Suppressor macrophage treated with lipopolysaccharide for 1 hour (primary cell): ENCODE measurements at regions not wholly inside any gene's neighbourhood (a gene's known extent, or its start where the extent isn't known, plus 50 kb on each side); places are given as distances from the start of the nearest gene placed in this dataset.

Experiments
- DNase-seq, 3 donors: peaks; one replicate each; pipeline ENCODE4 v3.0.0-alpha.2; 2020 to 2022

GRCh38 chr12:88418856-88419497, 161.3 kb downstream of the KITLG start:
- DNase-seq: no peak

- no peak for DNase-seq
Observed at GRCh38 chr12:88419794-88420193, 160.5 kb downstream of the KITLG start.

GRCh38 chr12:88420457-88420856, 159.8 kb downstream of the KITLG start:
- DNase-seq: peak in 2 of 3 donors; percentile 39 to 69

GRCh38 chr12:88424791-88425730, 155.2 kb downstream of the KITLG start:
- no peak for DNase-seq

- DNase-seq: no peak
Observed at GRCh38 chr12:88428350-88428749, 151.9 kb downstream of the KITLG start.

GRCh38 chr12:88431246-88431645, 149.0 kb downstream of the KITLG start:
- DNase-seq: no peak

GRCh38 chr12:88432531-88433490, 147.5 kb downstream of the KITLG start:
- DNase-seq: peak; percentile 37 to 65 (median 38)

- peak; percentile 77 to 87 (median 82) for DNase-seq
Observed at GRCh38 chr12:88433997-88434703, 146.1 kb downstream of the KITLG start.

- no peak for DNase-seq
Observed at GRCh38 chr12:88435334-88436076, 144.8 kb downstream of the KITLG start.

- DNase-seq: no peak
Observed at GRCh38 chr12:88437226-88437625, 143.0 kb downstream of the KITLG start.
